ENCODE measurements at regions not wholly inside any gene's neighbourhood (a gene's known extent, or its start where the extent isn't known, plus 50 kb on each side); places are given as distances from the start of the nearest gene placed in this dataset.
A peak's percentile ranks its signal among the peaks of the same experiment; 100 is the strongest.

- H3K27me3 ChIP-seq (ENCODE audit: control insufficient read depth in 4 of 4, insufficient read depth in 4 of 4, low read length in 3 of 4), result no peaks in the 10 kb centered on the region
- H3K4me3 ChIP-seq (ENCODE audit: low read depth in 1 of 3, low read length in 3 of 3), result no peak overlapping the region
- TF ChIP-seq ZBTB33 (IDR thresholded peaks at IDR 0.05) (no peak), RAD21 (IDR thresholded peaks at IDR 0.05) (peak; percentile 94 to 99), FOXA2 (IDR thresholded peaks at IDR 0.05) (no peak), JUND (IDR thresholded peaks at IDR 0.05) (no peak), CTCF (IDR thresholded peaks at IDR 0.05; ENCODE audit: low read depth, low read length, missing input control) (peak; percentile 91)
- no peaks in the 10 kb centered on the region for H3K36me3 ChIP-seq (ENCODE audit: control insufficient read depth in 4 of 4, insufficient read depth in 3 of 4, low read depth in 1 of 4, low read length in 3 of 4)
- H3K27ac ChIP-seq (ENCODE audit: low read depth in 1 of 2, low read length in 2 of 2), result no peak overlapping the region
- 27% methylated on average over 19 of the region's 19 CpGs for WGBS
- DNase-seq (ENCODE audit: low spot score), result peak; percentile 62
- H3K9me3 ChIP-seq (ENCODE audit: control insufficient read depth in 4 of 4, low read length in 3 of 4), result no peaks in the 10 kb centered on the region
- H3K4me1 ChIP-seq (ENCODE audit: control insufficient read depth in 4 of 4, insufficient read depth in 4 of 4, low read length in 3 of 4), result peaks cover 0 to 3% (median 0%) of the 10 kb centered on the region in 4 donors
- no peak overlapping the region for H3K9ac ChIP-seq (ENCODE audit: low read depth in 1 of 2, low read length in 2 of 2)
Observed at GRCh38 chr9:126228781-126229444, 97.7 kb upstream of the MVB12B start.

GRCh38 chr9:126229501-126229900 lies 97.1 kb upstream of the MVB12B start:
- DNase-seq (ENCODE audit: low spot score), result no peak
- WGBS, result 83% methylated on average over 3 of the region's 3 CpGs

GRCh38 chr9:126230692-126231091 lies 95.9 kb upstream of the MVB12B start:
- no peaks in the 10 kb centered on the region for H3K36me3 ChIP-seq (ENCODE audit: control insufficient read depth in 4 of 4, insufficient read depth in 3 of 4, low read depth in 1 of 4, low read length in 3 of 4)
- no peak for TF ChIP-seq YY1 (IDR thresholded peaks at IDR 0.05)
- TF ChIP-seq HNF4A (conservative IDR thresholded peaks at IDR 0.05), result no peak
- no peak for TF ChIP-seq TAF1 (conservative IDR thresholded peaks at IDR 0.05)
- H3K4me3 ChIP-seq (ENCODE audit: low read depth in 1 of 3, low read length in 3 of 3), result no peak overlapping the region
- 87% methylated on average over 11 of the region's 11 CpGs for WGBS
- no peak overlapping the region for H3K9ac ChIP-seq (ENCODE audit: low read depth in 1 of 2, low read length in 2 of 2)
- H3K4me1 ChIP-seq (ENCODE audit: control insufficient read depth in 4 of 4, insufficient read depth in 4 of 4, low read length in 3 of 4), result peaks cover 0 to 3% (median 0%) of the 10 kb centered on the region in 4 donors
- no peaks in the 10 kb centered on the region for H3K9me3 ChIP-seq (ENCODE audit: control insufficient read depth in 4 of 4, low read length in 3 of 4)
- DNase-seq (ENCODE audit: low spot score), result peak; percentile 25
- no peaks in the 10 kb centered on the region for H3K27me3 ChIP-seq (ENCODE audit: control insufficient read depth in 4 of 4, insufficient read depth in 4 of 4, low read length in 3 of 4)
- H3K27ac ChIP-seq (ENCODE audit: low read depth in 1 of 2, low read length in 2 of 2), result no peak overlapping the region

More at GRCh38 chr9:126229501-126229900, 97.1 kb upstream of the MVB12B start:
- no peak overlapping the region for H3K9ac ChIP-seq (ENCODE audit: low read depth in 1 of 2, low read length in 2 of 2)
- no peak overlapping the region for H3K4me3 ChIP-seq (ENCODE audit: low read depth in 1 of 3, low read length in 3 of 3)
- no peak overlapping the region for H3K27ac ChIP-seq (ENCODE audit: low read depth in 1 of 2, low read length in 2 of 2)
- no peaks in the 10 kb centered on the region for H3K9me3 ChIP-seq (ENCODE audit: control insufficient read depth in 4 of 4, low read length in 3 of 4)
- no peaks in the 10 kb centered on the region for H3K36me3 ChIP-seq (ENCODE audit: control insufficient read depth in 4 of 4, insufficient read depth in 3 of 4, low read depth in 1 of 4, low read length in 3 of 4)
- no peaks in the 10 kb centered on the region for H3K27me3 ChIP-seq (ENCODE audit: control insufficient read depth in 4 of 4, insufficient read depth in 4 of 4, low read length in 3 of 4)
- no peak for TF ChIP-seq MAX (IDR thresholded peaks at IDR 0.05)
- H3K4me1 ChIP-seq (ENCODE audit: control insufficient read depth in 4 of 4, insufficient read depth in 4 of 4, low read length in 3 of 4), result peaks cover 0 to 3% (median 0%) of the 10 kb centered on the region in 4 donors
